RPMI8226 (cell line): ENCODE measurements at regions not wholly inside any gene's neighbourhood (a gene's known extent, or its start where the extent isn't known, plus 50 kb on each side); places are given as distances from the start of the nearest gene placed in this dataset.
"Not testable (repeated sequence)": the region's sequence is repeated elsewhere in the genome, so short reads cannot be mapped to it uniquely, and the experiment has no call there.

ENCODE experiments used
- DNase-seq: peaks from one replicate; pipeline ENCODE4 v3.0.0-alpha.2; 2015

DNA sequence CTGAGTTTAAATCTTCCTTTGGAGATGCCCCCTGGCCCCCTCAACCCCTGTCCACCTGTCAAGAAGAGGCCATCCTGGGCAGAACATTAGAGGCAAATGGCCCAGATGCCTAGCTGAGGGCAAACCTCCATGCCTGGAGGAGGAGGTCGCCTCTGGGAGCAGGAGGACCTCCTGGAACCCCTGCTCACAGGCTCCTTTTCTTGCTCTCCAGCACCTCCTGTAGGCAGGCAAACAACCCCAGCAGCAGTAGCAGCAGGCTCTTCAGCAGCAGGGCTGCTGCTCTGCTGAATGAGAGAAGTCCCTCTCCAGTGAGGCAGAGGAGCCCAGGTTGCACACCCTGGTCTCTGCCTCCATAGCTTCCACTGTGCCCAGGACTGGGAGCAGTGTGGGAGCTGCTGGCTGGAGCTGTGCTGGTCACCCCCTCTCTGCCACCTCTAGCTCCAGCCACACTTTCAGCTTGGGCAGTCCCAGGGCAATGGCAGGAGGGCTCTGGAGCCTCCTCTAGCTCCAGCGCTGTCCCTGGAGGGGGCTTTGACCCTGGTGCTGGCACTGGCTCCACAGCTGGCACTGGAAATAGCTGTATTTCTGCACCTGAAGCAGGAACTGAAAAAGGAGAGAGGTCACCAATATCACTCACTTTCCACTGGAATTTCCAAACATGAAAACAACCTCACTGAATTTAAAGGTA lies 1494.5 kb upstream of the TPTE start:
- DNase-seq = not testable (repeated sequence)

DNA sequence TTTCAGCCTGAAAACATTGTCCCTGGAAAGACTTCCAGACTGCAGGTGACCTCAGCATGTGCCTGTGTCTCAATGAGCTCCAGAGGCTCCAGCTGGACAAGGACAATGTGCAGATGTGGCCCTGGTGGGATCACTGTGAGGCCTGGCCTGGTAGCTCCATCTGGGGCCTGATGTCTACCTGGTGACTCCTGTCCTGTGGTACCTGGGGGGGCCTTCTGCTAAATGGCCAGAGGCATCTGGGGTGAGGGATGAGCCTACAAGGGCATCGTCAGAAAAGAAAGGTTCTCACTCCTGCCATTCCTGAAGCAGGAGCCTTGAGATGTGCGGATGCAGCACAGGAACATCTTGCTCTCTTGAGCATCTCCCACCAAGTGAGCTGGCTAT lies 1494.0 kb upstream of the TPTE start:
- not testable (repeated sequence) for DNase-seq

DNA sequence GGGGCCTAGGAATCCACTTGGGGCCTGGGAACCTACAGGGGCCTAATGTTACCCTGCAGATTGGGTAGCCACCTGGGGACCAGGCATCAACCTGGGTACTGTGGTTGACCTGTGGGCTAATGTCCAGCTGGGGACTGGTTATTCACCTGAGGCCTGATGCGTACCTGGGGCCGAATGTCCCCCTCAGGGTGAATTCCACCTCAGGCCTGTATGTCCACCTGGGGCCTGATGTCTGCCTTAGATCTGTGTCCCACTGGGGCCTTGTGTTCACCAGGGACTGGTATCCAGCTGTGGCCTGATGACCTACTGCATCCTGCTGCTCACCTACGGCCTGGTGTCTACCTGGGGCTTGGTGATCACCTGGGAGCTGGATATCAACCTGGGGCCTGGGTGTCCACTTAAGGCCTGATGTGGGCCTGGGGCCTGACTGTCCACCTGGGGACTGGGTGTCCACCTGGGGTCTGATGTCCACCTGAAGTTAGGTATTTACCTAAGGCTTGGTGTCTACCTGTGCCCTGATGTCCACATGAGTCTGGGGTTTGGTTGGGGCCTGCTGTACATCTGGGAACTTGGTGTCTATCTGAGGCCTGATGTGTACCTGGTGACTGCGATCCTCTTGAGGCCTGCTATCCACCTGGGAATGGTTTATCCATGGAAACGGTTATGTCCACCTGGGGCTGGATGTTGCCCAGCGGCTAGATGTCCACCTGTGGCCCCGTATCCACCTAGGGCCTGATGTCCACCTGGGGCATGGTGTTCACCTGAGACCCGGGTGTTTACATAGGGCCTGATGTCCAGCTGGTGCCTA lies 1492.6 kb upstream of the TPTE start:
- not testable (repeated sequence) for DNase-seq

DNA sequence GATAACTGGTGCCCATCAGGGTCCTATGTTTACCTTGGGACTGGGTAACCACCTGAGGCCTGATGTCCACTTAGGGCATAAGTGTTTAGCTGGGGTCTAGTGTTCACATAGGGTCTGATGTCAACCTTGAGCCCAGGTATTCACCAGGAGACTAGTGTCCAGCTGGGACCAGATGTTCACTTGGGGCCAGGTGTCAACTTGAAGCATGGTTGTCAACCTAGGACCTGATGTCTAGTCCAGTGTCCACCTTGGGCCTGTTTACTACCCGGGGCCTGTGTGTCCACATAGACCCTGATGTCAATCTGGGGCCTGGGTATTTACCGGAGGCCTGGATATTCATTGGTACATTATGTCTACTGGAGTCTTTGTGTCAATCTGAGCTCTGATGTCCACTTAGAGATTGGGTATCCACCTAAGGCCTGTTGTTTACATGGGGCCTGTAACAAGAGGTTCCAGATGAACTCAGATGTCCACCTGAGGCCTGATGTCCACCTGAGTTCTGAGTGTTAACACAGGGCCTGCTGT lies 1491.2 kb upstream of the TPTE start:
- DNase-seq = not testable (repeated sequence)

DNA sequence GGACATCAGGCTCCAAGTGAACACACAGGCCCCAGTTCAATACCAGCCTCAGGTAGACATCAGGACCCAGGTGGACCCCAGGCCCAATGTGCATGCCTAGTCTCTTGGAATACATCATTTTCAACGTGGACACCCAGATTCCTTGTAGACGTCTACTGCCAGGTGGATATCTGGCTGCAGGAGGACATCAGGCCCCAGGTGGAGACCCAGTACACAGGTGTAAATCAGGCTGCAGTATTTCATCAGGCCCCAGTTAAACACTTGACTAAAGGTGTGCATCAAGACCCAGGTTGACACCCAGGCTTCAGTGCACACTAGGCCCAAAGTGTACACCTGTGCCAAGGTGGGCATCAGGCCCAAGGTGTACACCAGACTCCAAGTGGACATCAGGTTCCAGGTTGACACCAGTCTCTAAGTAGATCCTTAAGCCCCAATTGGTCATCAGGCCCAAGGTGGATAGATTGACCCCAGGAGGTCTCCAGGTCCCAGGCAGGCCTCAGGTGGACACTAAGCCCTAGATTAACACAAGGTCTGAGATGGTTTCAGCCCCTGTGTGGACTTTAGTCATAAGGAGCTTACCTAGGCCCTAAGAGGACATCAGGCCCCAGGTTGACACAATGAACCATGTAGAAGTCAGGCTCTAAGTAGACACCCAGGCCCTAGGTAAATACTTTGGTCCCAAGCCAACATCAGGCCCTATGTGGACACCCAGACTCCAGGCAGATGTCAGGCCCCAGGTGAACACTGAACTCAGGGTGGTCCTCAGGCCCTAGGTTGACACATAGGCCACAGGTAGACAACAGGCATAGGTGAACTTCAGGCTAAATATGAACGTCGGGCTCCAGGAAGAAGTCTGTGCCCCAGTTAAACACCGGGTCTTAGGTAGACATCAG lies 1489.7 kb upstream of the TPTE start:
- DNase-seq = not testable (repeated sequence)

DNA sequence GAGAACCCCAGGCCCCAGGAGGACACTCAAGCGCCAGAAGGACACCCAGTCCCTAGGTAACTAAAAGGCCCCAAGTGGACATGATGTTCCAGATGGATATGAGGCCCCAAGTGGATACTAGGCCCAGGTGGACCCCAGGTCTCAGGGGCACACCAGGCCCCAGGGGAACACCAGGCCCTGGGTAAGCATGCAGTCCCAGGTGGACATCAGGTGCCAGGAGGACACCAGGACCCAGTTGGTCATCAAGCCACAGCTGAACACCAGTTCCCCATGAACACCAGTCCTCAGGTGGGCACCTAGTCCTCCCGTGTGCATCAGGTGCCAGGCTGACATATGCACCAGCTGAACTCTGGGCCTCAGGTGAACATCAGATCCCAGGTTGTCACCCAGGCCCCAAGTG lies 1488.8 kb upstream of the TPTE start:
- DNase-seq = not testable (repeated sequence)

DNA sequence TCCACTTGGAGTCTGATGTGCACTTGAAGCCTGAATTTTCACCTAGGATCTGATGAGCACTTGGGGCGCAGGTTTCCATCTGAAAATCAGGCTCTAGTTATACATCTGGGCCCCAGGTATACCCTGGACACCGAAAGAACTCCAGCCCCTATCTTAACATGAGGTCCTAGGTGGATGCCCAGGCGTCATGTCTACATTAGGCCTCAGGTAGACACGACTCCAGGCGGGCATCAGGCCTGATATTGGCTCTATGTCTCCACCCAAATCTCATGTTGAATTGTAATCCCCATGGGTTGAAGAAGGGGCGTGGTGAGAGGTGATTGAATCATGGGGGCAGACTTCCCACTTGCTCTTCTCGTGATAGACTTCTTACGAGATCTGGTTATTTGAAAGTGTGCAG lies 1488.1 kb upstream of the TPTE start:
- DNase-seq = not testable (repeated sequence)

DNA sequence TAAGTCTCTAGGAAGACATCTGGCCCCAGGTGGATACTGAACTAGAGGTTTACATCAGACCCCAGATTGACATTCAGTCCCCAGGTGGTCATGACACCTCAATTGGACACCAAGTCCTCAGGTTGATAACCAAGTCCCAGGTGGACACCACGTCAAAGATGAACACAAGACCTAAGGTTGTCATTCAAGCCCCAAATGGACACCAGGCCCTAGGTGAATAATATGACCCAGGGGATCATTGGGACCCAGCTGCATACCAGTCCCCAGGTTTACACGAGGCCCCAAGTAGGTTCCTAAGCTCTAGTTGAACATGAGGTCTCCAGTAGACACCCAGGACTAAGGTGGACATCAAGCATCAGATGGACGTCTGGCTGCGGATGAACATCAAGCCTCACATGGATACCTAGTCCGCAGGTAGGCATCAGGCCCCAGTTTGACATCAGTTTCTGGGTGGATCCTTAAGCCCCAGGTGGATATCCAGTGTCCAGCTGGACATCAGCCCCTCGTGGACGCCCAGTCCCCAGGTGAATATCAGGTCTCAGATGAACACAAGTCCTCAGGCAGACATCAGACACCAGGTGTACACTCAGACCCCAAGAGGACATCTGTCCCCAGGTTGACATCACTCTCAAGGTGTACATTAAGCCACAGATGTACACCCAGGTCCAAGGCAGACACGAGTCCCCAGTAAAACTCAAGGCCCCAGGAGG lies 1486.7 kb upstream of the TPTE start:
- DNase-seq = not testable (repeated sequence)

DNA sequence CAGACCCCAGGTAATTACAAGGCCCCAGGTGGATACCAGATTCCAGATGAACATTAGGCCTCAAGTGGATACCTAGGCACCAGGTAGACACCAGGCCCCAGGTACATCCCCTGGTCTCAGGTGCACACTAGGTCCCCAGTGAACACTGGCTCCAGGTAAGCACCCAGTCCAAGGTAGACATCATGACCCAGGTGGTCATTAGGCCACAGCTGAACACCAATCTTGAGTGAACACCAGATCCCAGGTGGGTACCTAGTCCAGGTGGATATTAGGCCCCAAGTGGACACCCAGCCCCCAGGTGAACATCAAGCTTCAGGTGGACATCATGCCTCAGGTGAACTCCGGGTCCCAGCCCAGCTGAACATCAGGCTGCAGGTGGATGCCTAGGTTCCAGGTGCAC lies 1486.2 kb upstream of the TPTE start:
- DNase-seq = not testable (repeated sequence)

DNA sequence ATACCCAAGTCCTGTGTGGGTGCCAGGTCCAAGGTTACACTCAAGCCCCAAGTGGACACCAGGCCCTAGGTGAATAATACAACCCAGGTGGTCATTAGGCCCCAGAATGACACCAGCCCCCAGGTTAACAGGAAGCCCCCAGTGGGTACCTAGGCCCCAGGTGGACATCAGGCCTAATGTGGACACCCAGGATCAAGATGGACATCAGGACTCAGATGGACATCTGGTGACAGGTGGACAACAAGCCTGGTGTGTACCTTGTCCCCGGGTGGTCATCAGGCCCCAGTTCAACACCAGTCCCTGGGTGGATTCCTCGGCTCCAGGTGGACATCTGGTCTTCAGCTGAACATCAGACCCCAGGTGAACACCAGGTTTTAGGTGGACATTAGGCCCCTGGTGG lies 1485.4 kb upstream of the TPTE start:
- not testable (repeated sequence) for DNase-seq

DNA sequence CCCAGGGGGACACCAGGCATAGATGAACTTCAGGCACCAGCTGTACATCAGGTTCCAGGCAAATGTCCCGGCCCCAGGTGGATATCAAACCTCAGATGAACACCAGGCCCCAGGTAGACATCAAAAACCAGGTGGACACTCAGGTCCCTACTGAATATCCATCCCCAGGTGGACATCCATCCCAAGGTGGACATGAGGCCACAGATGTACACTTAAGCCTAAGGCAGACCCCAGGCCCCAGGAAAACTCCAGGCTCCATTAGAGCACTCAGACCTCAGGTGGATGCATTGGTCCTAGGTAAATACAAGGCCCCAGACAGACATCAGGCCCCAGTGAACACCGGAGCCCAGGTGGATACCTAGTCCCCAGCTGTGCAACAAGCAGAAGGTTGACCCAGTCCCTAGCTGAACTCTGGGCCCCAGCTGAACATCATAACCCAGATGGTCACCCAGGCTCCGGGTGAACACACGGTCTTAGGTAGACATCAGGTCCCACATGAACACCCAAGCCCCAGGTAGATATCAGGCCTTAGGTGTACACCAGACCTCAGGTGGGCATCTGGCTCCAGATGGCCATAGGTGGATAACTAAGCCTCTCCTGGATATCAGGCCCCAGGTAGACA lies 1484.3 kb upstream of the TPTE start:
- DNase-seq = not testable (repeated sequence)

DNA sequence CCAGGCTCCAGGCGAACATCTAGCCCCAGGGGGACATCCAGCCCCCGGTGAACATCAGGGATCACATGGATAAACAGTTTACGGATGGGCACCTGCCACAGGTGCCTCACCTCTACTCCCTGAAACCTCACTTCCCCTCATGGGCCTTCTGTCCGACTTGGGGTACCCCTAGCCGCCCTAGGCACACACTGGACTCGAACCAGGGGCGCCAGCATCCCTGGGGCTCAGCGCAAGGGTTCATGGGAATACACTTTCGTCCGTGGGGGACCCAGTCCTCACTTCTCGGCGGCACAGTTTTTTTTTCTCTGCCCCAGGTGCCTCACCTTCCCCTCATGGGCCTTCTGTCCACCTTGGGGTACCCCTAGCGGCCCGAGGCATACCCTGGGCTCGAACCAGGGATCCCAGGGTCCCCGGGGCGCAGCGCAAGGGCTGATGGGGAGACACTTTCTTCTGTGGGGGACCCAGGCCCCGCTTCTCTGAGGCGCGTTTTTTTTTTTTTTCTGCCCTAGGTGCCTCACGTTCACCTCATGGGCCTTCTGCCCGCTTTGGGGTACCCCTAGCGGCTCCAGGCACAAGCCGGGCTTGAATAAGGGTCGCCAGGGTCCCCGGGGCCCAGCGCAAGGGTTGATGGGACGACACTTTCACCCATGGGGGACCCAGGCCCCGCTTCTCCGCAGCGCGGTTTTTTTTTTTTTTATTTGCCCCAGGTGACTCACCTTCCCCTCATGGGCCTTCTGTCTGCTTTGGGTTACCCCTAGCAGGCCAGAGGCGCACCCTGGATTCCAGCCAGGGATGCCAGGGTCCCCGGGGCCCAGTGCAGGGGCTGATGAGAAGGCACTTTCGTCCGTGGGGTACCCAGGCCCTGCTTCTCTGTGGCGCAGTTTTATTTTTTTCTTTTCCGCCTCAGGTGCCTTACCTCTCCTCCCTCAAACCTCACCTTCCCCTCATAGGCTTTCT lies 1483.5 kb upstream of the TPTE start:
- DNase-seq = not testable (repeated sequence)

DNA sequence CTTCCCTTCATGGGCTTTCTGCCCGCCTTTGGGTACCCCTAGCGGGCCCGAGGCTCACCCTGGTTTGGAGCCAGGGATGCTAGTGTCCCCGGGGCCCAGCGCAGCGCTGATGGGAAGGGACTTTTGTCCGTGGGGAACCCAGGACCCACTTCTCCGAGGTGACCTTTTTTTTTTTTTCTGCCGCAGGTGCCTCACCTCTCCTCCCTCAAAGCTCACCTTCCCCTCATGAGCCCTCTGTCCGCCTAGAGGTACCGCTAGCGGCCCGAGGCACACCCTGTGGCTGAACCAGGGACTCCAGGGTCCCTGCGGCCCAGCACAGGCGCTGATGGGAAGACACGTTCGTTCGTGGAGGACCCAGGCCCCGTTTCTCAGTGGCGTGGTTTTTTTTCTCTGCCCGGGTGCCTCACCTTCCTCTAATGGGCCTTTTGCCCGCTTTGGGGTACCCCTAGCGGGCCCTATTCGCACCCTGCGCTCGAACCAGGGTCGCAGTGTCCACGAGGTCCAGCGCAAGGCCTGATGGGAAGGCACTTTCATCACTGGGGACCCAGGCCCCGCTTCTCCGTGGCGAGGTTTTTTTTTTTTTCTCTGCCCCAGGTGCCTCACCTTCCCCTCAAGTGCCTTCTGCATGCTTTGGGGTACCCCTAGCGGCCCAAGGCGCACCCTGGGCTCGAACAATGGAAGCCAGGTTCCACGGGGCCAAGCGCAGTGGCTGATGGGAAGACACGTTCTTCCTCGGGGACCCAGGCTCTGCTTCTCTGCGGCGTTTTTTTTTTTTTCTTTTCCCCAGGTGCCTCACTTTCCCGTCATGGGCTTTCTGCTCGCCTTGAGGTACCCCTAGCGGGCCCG lies 1481.6 kb upstream of the TPTE start:
- peak; percentile 41 for DNase-seq

DNA sequence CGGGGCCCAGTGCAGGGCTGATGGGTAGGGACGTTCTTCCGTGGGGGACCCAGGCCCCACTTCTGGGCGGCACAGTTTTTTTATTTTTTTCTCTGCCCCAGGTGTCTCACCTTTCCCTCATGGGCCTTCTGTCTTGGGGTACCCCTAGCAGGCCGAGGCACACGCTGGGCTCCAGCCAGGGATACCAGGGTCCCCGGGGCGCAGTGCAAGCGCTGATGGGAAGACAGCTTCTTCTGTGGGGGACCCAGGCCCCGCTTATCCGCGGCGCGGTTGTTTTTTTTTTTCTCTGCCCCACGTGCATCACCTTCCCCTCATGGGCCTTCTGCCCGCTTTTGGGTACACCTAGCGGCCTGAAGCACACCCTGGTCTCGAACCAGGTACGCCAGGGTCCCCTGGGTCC lies 1481.0 kb upstream of the TPTE start:
- DNase-seq = not testable (repeated sequence)

DNA sequence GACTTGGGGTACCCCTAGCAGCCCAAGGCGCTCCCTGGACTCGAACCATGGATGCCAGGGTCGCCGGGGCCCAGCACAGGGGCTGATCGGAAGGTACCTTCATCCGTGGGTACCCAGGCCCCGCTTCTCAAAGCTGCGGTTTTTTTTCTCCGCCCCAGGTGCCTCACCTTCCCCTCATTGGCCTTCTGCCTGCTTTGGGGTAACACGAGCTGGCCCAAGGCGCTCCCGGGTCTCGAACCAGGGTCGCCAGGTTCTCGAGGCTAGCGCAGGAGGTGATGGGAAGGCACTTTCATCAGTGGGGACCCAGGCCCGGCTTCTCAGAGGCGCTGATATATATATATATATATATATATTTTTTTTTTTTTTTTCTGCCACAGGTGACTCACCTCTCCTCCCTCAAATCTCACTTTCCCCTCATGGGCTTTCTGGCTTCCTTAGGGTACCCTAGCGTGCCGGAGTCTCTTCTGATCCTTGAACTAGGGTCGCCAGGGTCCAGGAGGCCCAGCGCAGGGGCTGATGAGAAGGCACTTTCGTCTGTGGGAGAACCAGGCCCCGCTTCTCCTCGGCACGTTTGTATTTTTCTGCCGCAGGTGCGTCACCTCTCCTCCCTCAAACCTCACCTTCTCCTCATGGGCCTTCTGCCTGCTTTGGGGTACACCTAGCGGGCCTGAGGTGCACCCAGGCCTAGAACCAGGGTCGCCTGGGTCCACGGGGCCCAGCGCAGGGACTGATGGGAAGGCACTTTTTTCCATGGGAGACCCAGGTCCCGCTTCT lies 1480.0 kb upstream of the TPTE start:
- DNase-seq = not testable (repeated sequence)

DNA sequence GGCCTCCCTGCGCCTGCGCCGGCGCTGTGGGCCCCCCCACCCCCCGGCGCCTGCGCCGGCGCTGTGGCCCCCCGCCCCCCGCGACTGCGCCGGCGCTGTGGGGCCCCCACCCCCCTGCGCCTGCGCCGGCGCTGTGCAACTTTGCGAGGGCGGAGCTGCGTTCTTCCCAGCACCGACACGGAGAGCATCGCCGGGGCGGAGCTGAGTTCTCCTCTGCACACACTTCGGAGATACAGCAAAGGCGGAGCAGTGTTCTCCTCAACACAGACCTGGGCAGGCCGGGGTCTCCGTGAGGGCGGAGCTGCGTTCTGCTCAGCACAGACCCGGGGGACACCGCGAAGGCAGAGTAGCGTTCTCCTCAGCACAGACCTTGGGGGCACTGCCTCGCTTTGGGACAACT lies 1478.3 kb upstream of the TPTE start:
- DNase-seq = peak; percentile 17

DNA sequence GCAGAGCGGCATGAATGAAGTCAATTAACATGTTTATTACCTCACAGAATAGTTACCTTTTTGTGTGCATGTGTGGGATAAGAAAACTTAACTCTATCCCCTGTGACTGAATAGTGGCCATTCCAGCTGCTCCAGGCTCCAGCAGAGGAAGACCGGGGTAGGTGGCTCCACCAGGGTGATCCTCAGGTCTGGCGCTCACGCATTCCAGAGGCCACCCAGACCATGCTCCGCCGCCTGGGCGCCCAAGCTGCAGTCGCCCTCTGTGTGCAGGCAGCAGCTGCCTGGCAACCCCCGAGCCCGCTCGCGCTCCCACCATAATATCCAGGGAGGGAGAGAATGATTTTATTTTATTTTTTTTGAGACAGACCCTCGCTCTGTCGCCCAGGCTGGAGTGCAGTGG lies 1474.5 kb upstream of the TPTE start:
- not testable (repeated sequence) for DNase-seq

DNA sequence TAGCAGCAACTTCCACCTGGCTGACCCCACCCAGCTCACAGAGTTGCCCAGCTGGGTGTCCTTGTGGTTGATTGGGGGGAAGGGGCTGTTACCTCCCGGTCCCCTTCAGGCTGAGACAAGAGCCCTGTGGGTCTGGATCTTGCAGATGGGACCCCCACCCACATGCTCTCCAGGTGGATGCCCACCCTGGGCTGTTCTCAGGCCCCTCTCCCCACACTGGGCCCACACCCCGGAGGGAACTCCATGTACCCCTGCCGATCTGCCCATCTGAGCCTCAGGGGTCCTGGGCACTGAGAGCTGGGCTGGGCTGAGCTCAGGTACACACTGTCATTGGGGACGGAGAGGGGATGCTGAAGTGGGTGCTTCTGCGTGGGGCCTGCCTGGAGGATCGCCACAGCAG lies 1453.9 kb upstream of the TPTE start:
- DNase-seq = not testable (repeated sequence)

DNA sequence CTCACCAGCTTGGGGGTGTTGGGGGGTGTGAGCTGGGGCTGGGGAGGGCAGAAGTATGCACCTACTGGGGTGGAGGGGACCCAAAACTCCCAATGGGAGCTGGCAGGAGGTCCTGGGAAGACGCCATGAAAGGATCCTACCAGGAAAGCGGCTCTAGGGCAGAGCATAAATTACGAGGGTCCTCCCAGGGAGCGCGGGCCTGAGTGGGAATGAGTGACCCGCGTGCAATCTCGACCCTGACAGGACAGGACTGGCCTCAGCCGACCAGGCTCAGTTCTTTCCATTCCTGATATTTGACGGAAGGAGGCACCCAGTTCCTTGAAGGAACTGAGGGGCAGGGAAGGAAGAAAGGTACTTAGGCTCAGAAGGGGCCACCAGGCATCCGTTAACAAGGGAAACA lies 1452.8 kb upstream of the TPTE start:
- not testable (repeated sequence) for DNase-seq
